ENCODE measurements at regions not wholly inside any gene's neighbourhood (a gene's known extent, or its start where the extent isn't known, plus 50 kb on each side); places are given as distances from the start of the nearest gene placed in this dataset.

GRCh38 chr11:134759274-134759673 is 347.2 kb upstream of the B3GAT1 start (continued):
- TF ChIP-seq, protein P1, sequence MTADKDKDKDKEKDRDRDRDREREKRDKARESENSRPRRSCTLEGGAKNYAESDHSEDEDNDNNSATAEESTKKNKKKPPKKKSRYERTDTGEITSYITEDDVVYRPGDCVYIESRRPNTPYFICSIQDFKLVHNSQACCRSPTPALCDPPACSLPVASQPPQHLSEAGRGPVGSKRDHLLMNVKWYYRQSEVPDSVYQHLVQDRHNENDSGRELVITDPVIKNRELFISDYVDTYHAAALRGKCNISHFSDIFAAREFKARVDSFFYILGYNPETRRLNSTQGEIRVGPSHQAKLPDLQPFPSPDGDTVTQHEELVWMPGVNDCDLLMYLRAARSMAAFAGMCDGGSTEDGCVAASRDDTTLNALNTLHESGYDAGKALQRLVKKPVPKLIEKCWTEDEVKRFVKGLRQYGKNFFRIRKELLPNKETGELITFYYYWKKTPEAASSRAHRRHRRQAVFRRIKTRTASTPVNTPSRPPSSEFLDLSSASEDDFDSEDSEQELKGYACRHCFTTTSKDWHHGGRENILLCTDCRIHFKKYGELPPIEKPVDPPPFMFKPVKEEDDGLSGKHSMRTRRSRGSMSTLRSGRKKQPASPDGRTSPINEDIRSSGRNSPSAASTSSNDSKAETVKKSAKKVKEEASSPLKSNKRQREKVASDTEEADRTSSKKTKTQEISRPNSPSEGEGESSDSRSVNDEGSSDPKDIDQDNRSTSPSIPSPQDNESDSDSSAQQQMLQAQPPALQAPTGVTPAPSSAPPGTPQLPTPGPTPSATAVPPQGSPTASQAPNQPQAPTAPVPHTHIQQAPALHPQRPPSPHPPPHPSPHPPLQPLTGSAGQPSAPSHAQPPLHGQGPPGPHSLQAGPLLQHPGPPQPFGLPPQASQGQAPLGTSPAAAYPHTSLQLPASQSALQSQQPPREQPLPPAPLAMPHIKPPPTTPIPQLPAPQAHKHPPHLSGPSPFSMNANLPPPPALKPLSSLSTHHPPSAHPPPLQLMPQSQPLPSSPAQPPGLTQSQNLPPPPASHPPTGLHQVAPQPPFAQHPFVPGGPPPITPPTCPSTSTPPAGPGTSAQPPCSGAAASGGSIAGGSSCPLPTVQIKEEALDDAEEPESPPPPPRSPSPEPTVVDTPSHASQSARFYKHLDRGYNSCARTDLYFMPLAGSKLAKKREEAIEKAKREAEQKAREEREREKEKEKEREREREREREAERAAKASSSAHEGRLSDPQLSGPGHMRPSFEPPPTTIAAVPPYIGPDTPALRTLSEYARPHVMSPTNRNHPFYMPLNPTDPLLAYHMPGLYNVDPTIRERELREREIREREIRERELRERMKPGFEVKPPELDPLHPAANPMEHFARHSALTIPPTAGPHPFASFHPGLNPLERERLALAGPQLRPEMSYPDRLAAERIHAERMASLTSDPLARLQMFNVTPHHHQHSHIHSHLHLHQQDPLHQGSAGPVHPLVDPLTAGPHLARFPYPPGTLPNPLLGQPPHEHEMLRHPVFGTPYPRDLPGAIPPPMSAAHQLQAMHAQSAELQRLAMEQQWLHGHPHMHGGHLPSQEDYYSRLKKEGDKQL (CRISPR knock-in tag; IDR thresholded peaks at IDR 0.05; ENCODE audit: borderline replicate concordance), result no peak
- no peak for TF ChIP-seq TEAD2 (tag; IDR thresholded peaks at IDR 0.05)
- TF ChIP-seq ZC3H11A (IDR thresholded peaks at IDR 0.05; ENCODE audit: low read depth, low read length), result no peak

- FAIRE-seq (no peak), DNase-seq (ENCODE audit: extremely low read depth in 1 of 4, low spot score in 3 of 4) (no peak), ATAC-seq (no peak)
- WGBS (ENCODE audit: insufficient coverage, low coverage, missing lambda C conversion rate), result 5% methylated on average over 10 of the region's 10 CpGs
- H3K79me2 ChIP-seq (ENCODE audit: control insufficient read depth, insufficient read depth, low read length), result no peaks in the 10 kb centered on the region
- no peak overlapping the region for H3K27ac ChIP-seq (ENCODE audit: extremely low read depth, low read depth, low read length)
- H3K4me3 ChIP-seq, result no peak overlapping the region
- H3K9me1 ChIP-seq (ENCODE audit: control insufficient read depth, insufficient read depth, low read length), result no peaks in the 10 kb centered on the region
- no TSS peak for BruUV-seq (replicated peaks)
- intact Hi-C loops (cut with micrococcal nuclease) (no loop called here), in situ Hi-C loops (cut with MboI) (no loop called here)
- no peaks in the 10 kb centered on the region for H3K9me3 ChIP-seq (replicated peaks; ENCODE audit: control insufficient read depth, insufficient read depth, low read depth, low read length)
- CTCF ChIA-PET (ENCODE audit: low intra/inter-chr PET ratio), result no interaction called here
- no peaks in the 10 kb centered on the region; the same call in 1 of the 2 replicates for H4K20me1 ChIP-seq (replicated peaks; ENCODE audit: control insufficient read depth, insufficient read depth, low read length)
- no peak overlapping the region for H3K9ac ChIP-seq (ENCODE audit: insufficient read depth in 1 of 2, low read depth in 2 of 2, low read length in 2 of 2)
- no peak overlapping the region for H3K4me2 ChIP-seq (ENCODE audit: insufficient read depth, low read length)
- peaks cover 0 to 12% of the 10 kb centered on the region in 2 experiments; a peak in 1 of 5 replicates for H3K4me1 ChIP-seq (replicated peaks in 1 of 2; ENCODE audit: control insufficient read depth in 2 of 2, insufficient read depth in 2 of 2, low read length in 2 of 2)
- H3K27me3 ChIP-seq (ENCODE audit: control insufficient read depth in 2 of 2, insufficient read depth in 2 of 2, low read length in 2 of 2), result peaks cover 8 to 49% of the 10 kb centered on the region in 2 experiments; a peak in 4 of 5 replicates
- POLR2A ChIA-PET, result no interaction called here
- no peaks in the 10 kb centered on the region for H3K36me3 ChIP-seq (ENCODE audit: control insufficient read depth, insufficient read depth, low read length)
- H2AFZ ChIP-seq (ENCODE audit: low read depth, low read length), result no peak overlapping the region
- no peak for TF ChIP-seq ZBTB12 (CRISPR knock-in tag; IDR thresholded peaks at IDR 0.05)
- no peak for TF ChIP-seq HLTF (IDR thresholded peaks at IDR 0.05)
- TF ChIP-seq ZNF639 (CRISPR knock-in tag; conservative IDR thresholded peaks at IDR 0.05 in 1 of 2, IDR thresholded peaks at IDR 0.05 in 1 of 2), result no peak
- TF ChIP-seq MTA1 (IDR thresholded peaks at IDR 0.05; ENCODE audit: borderline replicate concordance), result no peak
- no peak for TF ChIP-seq TCF7 (IDR thresholded peaks at IDR 0.05; ENCODE audit: borderline replicate concordance)
- TF ChIP-seq ZNF212 (CRISPR knock-in tag; IDR thresholded peaks at IDR 0.05), result no peak
- no peak for TF ChIP-seq ZFX (CRISPR knock-in tag; IDR thresholded peaks at IDR 0.05)
- no peak for TF ChIP-seq HDAC1 (IDR thresholded peaks at IDR 0.05)
- TF ChIP-seq BRD9 (IDR thresholded peaks at IDR 0.05; ENCODE audit: low read depth, partially characterized antibody), result no peak
- no peak for TF ChIP-seq ZNF24 (IDR thresholded peaks at IDR 0.05)
These were observed 346.4 kb upstream of the B3GAT1 start for GRCh38 chr11:134758342-134758931.
